GM23338 (cell line): ENCODE measurements at regions not wholly inside any gene's neighbourhood (a gene's known extent, or its start where the extent isn't known, plus 50 kb on each side); places are given as distances from the start of the nearest gene placed in this dataset.

Source experiments
- ATAC-seq: fragments of 200-7000 bp; cut with Tn5 transposase; 3 replicates; pipeline ENCODE4 v1.9.1; 2020
- DNase-seq: peaks from one replicate; pipeline ENCODE4 v3.0.0-alpha.2; 2015; ENCODE audit warnings: low spot score
- H2AFZ ChIP-seq: fragments of 200-600 bp; sonication (generic); 2 replicates; pipeline ENCODE4 v1.8.0; 2016; ENCODE audit warnings: antibody characterized with exemption, mild to moderate bottlenecking, moderate library complexity
- H3F3A ChIP-seq: fragments of 200-600 bp; sonication (generic); replicated peaks from 2 replicates; pipeline ENCODE4 v1.8.0; 2017; ENCODE audit warnings: antibody characterized with exemption, mixed run types, low read depth
- H3K27ac ChIP-seq: fragments of 200-600 bp; sonication (generic); 2 replicates; pipeline ENCODE4 v1.6.1; 2016; ENCODE audit warnings: low read depth
- H3K27me3 ChIP-seq: fragments of 200-600 bp; sonication (generic); 2 replicates; pipeline ENCODE4 v1.8.0; 2016; ENCODE audit warnings: mild to moderate bottlenecking, mixed run types, moderate library complexity; ENCODE audit not compliant: insufficient read depth
- H3K36me3 ChIP-seq: fragments of 200-600 bp; sonication (generic); 2 replicates; pipeline ENCODE4 v1.8.0; 2016; ENCODE audit warnings: mild to moderate bottlenecking; ENCODE audit not compliant: insufficient read depth
- H3K4me1 ChIP-seq: fragments of 200-600 bp; sonication (generic); 2 replicates; pipeline ENCODE4 v1.8.0; 2016; ENCODE audit warnings: mild to moderate bottlenecking, moderate library complexity; ENCODE audit not compliant: insufficient read depth
- H3K4me2 ChIP-seq: fragments of 200-600 bp; sonication (generic); 2 replicates; pipeline ENCODE4 v1.7.1; 2017; ENCODE audit warnings: mixed run types
- H3K4me3 ChIP-seq: fragments of 200-600 bp; sonication (generic); 2 replicates; pipeline ENCODE4 v1.6.1; 2016; ENCODE audit warnings: mixed run types
- H3K79me2 ChIP-seq: fragments of 200-600 bp; sonication (generic); replicated peaks from 2 replicates; pipeline ENCODE4 v1.8.0; 2017; ENCODE audit warnings: mild to moderate bottlenecking; ENCODE audit not compliant: insufficient read depth
- H3K9me2 ChIP-seq: fragments of 200-600 bp; sonication (generic); 2 replicates; pipeline ENCODE4 v1.8.0; 2017; ENCODE audit not compliant: insufficient read depth
- H4K20me1 ChIP-seq: fragments of 200-600 bp; sonication (generic); replicated peaks from 2 replicates; pipeline ENCODE4 v1.8.0; 2017; ENCODE audit warnings: mild to moderate bottlenecking; ENCODE audit not compliant: insufficient read depth
- H3K27ac Mint-ChIP-seq: 2 replicates; pipeline ENCODE4 v1.8.0; 2020; ENCODE audit warnings: inconsistent platforms, mild to moderate bottlenecking, moderate library complexity, mixed read lengths
- H3K27me3 Mint-ChIP-seq: 3 replicates; pipeline ENCODE4 v1.8.0; 2022; ENCODE audit warnings: low read depth, mild to moderate bottlenecking, moderate library complexity, mixed read lengths, inconsistent platforms; ENCODE audit not compliant: insufficient read depth, poor library complexity
- H3K36me3 Mint-ChIP-seq: 3 replicates; pipeline ENCODE4 v1.8.0; 2021; ENCODE audit warnings: low read depth, mild to moderate bottlenecking, inconsistent platforms, moderate library complexity, mixed read lengths
- H3K4me1 Mint-ChIP-seq: 3 replicates; pipeline ENCODE4 v1.8.0; 2020; ENCODE audit warnings: mild to moderate bottlenecking, inconsistent platforms, mixed read lengths
- H3K4me3 Mint-ChIP-seq: 3 replicates; pipeline ENCODE4 v1.8.0; 2021; ENCODE audit warnings: moderate library complexity, mild to moderate bottlenecking, inconsistent platforms, mixed read lengths
- H3K9me3 Mint-ChIP-seq: 3 replicates; pipeline ENCODE4 v1.8.0; 2020; ENCODE audit warnings: moderate library complexity, mild to moderate bottlenecking, inconsistent platforms, mixed read lengths
- CREB1 ChIP-seq: fragments of 250-450 bp; sonication (Bioruptor Pico); IDR thresholded peaks from 2 replicates; pipeline ENCODE4 v1.5.0; 2020; ENCODE audit warnings: low read depth, mild to moderate bottlenecking, moderate library complexity
- EZH2 ChIP-seq: fragments of 200-600 bp; sonication (generic); IDR thresholded peaks from one replicate; pipeline ENCODE4 v1.8.0; 2017; ENCODE audit warnings: antibody characterized with exemption, mild to moderate bottlenecking, low read depth; ENCODE audit not compliant: unreplicated experiment
- EZH2phosphoT487 ChIP-seq: fragments of 200-600 bp; sonication (generic); IDR thresholded peaks from one replicate; pipeline ENCODE4 v1.8.1; 2018; ENCODE audit warnings: antibody characterized with exemption; ENCODE audit not compliant: unreplicated experiment
- JUNB ChIP-seq: IDR thresholded peaks from one replicate; pipeline ENCODE4 v1.6.1; 2016; ENCODE audit warnings: antibody characterized with exemption; ENCODE audit not compliant: unreplicated experiment
- NANOG ChIP-seq: IDR thresholded peaks from 2 replicates; pipeline ENCODE4 v1.6.1; 2016; ENCODE audit warnings: antibody characterized with exemption, borderline replicate concordance
- POLR2AphosphoS5 ChIP-seq: IDR thresholded peaks from 2 replicates; pipeline ENCODE4 v1.6.1; 2016; ENCODE audit warnings: antibody characterized with exemption, low read depth
- STAT1 ChIP-seq: IDR thresholded peaks from one replicate; pipeline ENCODE4 v1.6.1; 2016; ENCODE audit warnings: antibody characterized with exemption; ENCODE audit not compliant: unreplicated experiment
- ZNF114 ChIP-seq: fragments of 250-450 bp; sonication (Bioruptor Pico); IDR thresholded peaks from 2 replicates; pipeline ENCODE4 v1.5.0; 2020; ENCODE audit warnings: mild to moderate bottlenecking, moderate library complexity
- ZNF331 ChIP-seq: fragments of 250-450 bp; sonication (Bioruptor Pico); IDR thresholded peaks from 2 replicates; pipeline ENCODE4 v1.5.0; 2020; ENCODE audit warnings: low read depth, mild to moderate bottlenecking, moderate library complexity
- TF ChIP-seq, protein P1 (sequence below): fragments of 250-450 bp; sonication (Bioruptor Pico); IDR thresholded peaks from 2 replicates; pipeline ENCODE4 v1.5.0; 2020; ENCODE audit warnings: mild to moderate bottlenecking, moderate library complexity
- TF ChIP-seq, protein P2 (sequence below): IDR thresholded peaks from 2 replicates; pipeline ENCODE4 v1.6.1; 2016; ENCODE audit warnings: antibody characterized with exemption
- TF ChIP-seq, protein P3 (sequence below): IDR thresholded peaks from one replicate; pipeline ENCODE4 v1.6.1; 2018; ENCODE audit warnings: antibody characterized with exemption; ENCODE audit not compliant: unreplicated experiment
- TF ChIP-seq, protein P4 (sequence below), 2 experiments: fragments of 200-600 bp in 1 of 2; sonication (generic) in 1 of 2; conservative IDR thresholded peaks; 2 replicates each; pipeline versions ENCODE4 v1.5.1 to v1.6.1; 2016 to 2017; ENCODE audit warnings: antibody characterized with exemption in 2 of 2, low read depth in 2 of 2, mild to moderate bottlenecking in 2 of 2, moderate library complexity in 1 of 2

DNA sequence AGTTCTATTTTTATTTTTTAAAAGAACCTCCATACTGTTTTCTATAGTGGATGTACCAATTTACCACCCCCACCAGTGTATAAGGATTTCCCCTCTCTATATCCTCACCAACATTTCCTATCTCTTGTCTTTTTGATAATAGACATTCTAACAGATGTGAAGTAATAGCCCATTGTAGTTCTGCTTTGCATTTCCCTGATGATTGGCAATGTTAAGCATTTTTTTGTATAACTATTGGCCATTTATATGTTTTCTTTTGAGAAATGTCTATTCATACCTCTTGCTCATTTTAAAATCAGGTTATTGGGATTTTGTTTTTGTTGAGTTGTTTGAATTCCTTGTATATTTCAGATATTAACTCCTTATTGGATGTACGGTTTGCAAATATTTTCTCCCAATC lies 251.1 kb upstream of the HTR2C start:
- peaks cover 3% of the 10 kb centered on the region; the same call in 2 of the 3 replicates for H3K9me3 Mint-ChIP-seq
- Histone ChIP-seq H3K4me1 (no peaks in the 10 kb centered on the region), H3K4me2 (no peak overlapping the region), H3K36me3 (no peaks in the 10 kb centered on the region), H4K20me1 (no peaks in the 10 kb centered on the region), H3K4me3 (no peak overlapping the region), H3F3A (no peaks in the 10 kb centered on the region), H2AFZ (no peak overlapping the region), H3K79me2 (no peaks in the 10 kb centered on the region), H3K27me3 (no peaks in the 10 kb centered on the region), H3K27ac (no peak overlapping the region), H3K9me2 (no peaks in the 10 kb centered on the region)
- no peak overlapping the region for H3K4me3 Mint-ChIP-seq
- H3K4me1 Mint-ChIP-seq, result no peaks in the 10 kb centered on the region
- H3K27me3 Mint-ChIP-seq, result no peaks in the 10 kb centered on the region
- ATAC-seq (no peak), DNase-seq (no peak)
- TF ChIP-seq ZNF114, result no peak
- TF ChIP-seq POLR2AphosphoS5, result no peak
- TF ChIP-seq JUNB, result no peak
- no peak for TF ChIP-seq EZH2
- TF ChIP-seq NANOG, result no peak
- TF ChIP-seq, protein P1, sequence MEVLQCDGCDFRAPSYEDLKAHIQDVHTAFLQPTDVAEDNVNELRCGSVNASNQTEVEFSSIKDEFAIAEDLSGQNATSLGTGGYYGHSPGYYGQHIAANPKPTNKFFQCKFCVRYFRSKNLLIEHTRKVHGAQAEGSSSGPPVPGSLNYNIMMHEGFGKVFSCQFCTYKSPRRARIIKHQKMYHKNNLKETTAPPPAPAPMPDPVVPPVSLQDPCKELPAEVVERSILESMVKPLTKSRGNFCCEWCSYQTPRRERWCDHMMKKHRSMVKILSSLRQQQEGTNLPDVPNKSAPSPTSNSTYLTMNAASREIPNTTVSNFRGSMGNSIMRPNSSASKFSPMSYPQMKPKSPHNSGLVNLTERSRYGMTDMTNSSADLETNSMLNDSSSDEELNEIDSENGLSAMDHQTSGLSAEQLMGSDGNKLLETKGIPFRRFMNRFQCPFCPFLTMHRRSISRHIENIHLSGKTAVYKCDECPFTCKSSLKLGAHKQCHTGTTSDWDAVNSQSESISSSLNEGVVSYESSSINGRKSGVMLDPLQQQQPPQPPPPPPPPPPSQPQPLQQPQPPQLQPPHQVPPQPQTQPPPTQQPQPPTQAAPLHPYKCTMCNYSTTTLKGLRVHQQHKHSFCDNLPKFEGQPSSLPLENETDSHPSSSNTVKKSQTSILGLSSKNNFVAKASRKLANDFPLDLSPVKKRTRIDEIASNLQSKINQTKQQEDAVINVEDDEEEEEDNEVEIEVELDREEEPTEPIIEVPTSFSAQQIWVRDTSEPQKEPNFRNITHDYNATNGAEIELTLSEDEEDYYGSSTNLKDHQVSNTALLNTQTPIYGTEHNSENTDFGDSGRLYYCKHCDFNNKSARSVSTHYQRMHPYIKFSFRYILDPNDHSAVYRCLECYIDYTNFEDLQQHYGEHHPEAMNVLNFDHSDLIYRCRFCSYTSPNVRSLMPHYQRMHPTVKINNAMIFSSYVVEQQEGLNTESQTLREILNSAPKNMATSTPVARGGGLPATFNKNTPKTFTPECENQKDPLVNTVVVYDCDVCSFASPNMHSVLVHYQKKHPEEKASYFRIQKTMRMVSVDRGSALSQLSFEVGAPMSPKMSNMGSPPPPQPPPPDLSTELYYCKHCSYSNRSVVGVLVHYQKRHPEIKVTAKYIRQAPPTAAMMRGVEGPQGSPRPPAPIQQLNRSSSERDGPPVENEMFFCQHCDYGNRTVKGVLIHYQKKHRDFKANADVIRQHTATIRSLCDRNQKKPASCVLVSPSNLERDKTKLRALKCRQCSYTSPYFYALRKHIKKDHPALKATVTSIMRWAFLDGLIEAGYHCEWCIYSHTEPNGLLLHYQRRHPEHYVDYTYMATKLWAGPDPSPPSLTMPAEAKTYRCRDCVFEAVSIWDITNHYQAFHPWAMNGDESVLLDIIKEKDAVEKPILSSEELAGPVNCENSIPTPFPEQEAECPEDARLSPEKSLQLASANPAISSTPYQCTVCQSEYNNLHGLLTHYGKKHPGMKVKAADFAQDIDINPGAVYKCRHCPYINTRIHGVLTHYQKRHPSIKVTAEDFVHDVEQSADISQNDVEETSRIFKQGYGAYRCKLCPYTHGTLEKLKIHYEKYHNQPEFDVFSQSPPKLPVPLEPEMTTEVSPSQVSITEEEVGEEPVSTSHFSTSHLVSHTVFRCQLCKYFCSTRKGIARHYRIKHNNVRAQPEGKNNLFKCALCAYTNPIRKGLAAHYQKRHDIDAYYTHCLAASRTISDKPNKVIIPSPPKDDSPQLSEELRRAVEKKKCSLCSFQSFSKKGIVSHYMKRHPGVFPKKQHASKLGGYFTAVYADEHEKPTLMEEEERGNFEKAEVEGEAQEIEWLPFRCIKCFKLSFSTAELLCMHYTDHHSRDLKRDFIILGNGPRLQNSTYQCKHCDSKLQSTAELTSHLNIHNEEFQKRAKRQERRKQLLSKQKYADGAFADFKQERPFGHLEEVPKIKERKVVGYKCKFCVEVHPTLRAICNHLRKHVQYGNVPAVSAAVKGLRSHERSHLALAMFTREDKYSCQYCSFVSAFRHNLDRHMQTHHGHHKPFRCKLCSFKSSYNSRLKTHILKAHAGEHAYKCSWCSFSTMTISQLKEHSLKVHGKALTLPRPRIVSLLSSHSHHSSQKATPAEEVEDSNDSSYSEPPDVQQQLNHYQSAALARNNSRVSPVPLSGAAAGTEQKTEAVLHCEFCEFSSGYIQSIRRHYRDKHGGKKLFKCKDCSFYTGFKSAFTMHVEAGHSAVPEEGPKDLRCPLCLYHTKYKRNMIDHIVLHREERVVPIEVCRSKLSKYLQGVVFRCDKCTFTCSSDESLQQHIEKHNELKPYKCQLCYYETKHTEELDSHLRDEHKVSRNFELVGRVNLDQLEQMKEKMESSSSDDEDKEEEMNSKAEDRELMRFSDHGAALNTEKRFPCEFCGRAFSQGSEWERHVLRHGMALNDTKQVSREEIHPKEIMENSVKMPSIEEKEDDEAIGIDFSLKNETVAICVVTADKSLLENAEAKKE (CRISPR knock-in tag), result no peak
- TF ChIP-seq EZH2phosphoT487, result no peak
- TF ChIP-seq CREB1 (CRISPR knock-in tag), result no peak
- TF ChIP-seq STAT1, result no peak
- TF ChIP-seq, protein P2, sequence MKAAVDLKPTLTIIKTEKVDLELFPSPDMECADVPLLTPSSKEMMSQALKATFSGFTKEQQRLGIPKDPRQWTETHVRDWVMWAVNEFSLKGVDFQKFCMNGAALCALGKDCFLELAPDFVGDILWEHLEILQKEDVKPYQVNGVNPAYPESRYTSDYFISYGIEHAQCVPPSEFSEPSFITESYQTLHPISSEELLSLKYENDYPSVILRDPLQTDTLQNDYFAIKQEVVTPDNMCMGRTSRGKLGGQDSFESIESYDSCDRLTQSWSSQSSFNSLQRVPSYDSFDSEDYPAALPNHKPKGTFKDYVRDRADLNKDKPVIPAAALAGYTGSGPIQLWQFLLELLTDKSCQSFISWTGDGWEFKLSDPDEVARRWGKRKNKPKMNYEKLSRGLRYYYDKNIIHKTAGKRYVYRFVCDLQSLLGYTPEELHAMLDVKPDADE, result no peak
- TF ChIP-seq, protein P3, sequence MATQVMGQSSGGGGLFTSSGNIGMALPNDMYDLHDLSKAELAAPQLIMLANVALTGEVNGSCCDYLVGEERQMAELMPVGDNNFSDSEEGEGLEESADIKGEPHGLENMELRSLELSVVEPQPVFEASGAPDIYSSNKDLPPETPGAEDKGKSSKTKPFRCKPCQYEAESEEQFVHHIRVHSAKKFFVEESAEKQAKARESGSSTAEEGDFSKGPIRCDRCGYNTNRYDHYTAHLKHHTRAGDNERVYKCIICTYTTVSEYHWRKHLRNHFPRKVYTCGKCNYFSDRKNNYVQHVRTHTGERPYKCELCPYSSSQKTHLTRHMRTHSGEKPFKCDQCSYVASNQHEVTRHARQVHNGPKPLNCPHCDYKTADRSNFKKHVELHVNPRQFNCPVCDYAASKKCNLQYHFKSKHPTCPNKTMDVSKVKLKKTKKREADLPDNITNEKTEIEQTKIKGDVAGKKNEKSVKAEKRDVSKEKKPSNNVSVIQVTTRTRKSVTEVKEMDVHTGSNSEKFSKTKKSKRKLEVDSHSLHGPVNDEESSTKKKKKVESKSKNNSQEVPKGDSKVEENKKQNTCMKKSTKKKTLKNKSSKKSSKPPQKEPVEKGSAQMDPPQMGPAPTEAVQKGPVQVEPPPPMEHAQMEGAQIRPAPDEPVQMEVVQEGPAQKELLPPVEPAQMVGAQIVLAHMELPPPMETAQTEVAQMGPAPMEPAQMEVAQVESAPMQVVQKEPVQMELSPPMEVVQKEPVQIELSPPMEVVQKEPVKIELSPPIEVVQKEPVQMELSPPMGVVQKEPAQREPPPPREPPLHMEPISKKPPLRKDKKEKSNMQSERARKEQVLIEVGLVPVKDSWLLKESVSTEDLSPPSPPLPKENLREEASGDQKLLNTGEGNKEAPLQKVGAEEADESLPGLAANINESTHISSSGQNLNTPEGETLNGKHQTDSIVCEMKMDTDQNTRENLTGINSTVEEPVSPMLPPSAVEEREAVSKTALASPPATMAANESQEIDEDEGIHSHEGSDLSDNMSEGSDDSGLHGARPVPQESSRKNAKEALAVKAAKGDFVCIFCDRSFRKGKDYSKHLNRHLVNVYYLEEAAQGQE, result no peak
- TF ChIP-seq, protein P4, sequence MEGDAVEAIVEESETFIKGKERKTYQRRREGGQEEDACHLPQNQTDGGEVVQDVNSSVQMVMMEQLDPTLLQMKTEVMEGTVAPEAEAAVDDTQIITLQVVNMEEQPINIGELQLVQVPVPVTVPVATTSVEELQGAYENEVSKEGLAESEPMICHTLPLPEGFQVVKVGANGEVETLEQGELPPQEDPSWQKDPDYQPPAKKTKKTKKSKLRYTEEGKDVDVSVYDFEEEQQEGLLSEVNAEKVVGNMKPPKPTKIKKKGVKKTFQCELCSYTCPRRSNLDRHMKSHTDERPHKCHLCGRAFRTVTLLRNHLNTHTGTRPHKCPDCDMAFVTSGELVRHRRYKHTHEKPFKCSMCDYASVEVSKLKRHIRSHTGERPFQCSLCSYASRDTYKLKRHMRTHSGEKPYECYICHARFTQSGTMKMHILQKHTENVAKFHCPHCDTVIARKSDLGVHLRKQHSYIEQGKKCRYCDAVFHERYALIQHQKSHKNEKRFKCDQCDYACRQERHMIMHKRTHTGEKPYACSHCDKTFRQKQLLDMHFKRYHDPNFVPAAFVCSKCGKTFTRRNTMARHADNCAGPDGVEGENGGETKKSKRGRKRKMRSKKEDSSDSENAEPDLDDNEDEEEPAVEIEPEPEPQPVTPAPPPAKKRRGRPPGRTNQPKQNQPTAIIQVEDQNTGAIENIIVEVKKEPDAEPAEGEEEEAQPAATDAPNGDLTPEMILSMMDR (conservative IDR thresholded peaks at IDR 0.05; ENCODE audit: low read depth in 2 of 2), result no peak
- TF ChIP-seq ZNF331 (CRISPR knock-in tag), result no peak
- H3K27ac Mint-ChIP-seq, result no peak overlapping the region
- H3K36me3 Mint-ChIP-seq, result no peaks in the 10 kb centered on the region
